Activated CD4-positive, alpha-beta memory T cell treated with anti-CD3 and anti-CD28 coated beads for 36 hours (primary cell): ENCODE measurements at regions not wholly inside any gene's neighbourhood (a gene's known extent, or its start where the extent isn't known, plus 50 kb on each side); places are given as distances from the start of the nearest gene placed in this dataset.

ENCODE experiments used
- CTCF ChIA-PET: fragments of 350-600 bp; sonication (Branson Sonifier 250); formaldehyde crosslinking; loops from one replicate; lab custom pipeline; 2021; ENCODE audit warnings: antibody characterized with exemption, inconsistent platforms; lab: Charles Lee
- POLR2A ChIA-PET: fragments of 350-600 bp; sonication (Branson Sonifier 250); formaldehyde crosslinking; loops from one replicate; lab custom pipeline; 2021; ENCODE audit warnings: antibody characterized with exemption; lab: Charles Lee
- DNase-seq: peaks from one replicate; pipeline ENCODE4 v3.0.0-alpha.2; 2020
- H3K27ac Mint-ChIP-seq: one replicate; pipeline ENCODE4 v1.8.0; 2021; ENCODE audit warnings: mixed read lengths
- H3K27me3 Mint-ChIP-seq: one replicate; pipeline ENCODE4 v1.8.0; 2021; ENCODE audit warnings: mixed read lengths
- H3K36me3 Mint-ChIP-seq: one replicate; pipeline ENCODE4 v1.8.0; 2021; ENCODE audit warnings: mixed read lengths
- H3K4me1 Mint-ChIP-seq: one replicate; pipeline ENCODE4 v1.8.0; 2021; ENCODE audit warnings: low read depth, mixed read lengths
- H3K4me3 Mint-ChIP-seq: one replicate; pipeline ENCODE4 v1.8.0; 2021; ENCODE audit warnings: mild to moderate bottlenecking, mixed read lengths
- H3K9me3 Mint-ChIP-seq: one replicate; pipeline ENCODE4 v1.8.0; 2021; ENCODE audit warnings: mixed read lengths
- intact Hi-C: fragments of 100-400 bp; cut with micrococcal nuclease; formaldehyde crosslinking; loops from one replicate; pipeline ENCODE4 v1.15.1; 2023

DNA sequence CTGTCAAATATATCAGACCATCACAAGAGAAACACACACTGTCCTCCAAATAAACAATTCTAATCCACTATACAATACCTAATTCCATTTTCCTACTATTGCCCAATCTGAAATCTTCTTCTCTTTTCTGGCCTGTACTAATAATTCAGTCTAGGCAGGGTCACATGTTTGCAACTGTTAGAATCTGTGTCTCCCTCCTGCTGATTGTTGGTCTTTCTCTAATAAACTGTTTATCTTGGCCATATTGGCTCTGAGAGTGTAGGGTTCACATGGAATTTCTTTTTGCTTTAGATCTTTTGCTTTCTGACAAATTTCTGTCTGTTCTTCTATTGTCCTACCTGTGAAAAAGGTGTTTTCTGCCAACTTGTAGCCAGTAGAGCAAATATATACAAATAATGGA is 319.9 kb upstream of the ADAMTS5 start:
- no peak overlapping the region for H3K4me3 Mint-ChIP-seq
- peaks cover 19% of the 10 kb centered on the region for H3K9me3 Mint-ChIP-seq
- no peaks in the 10 kb centered on the region for H3K36me3 Mint-ChIP-seq
- H3K27ac Mint-ChIP-seq, result no peak overlapping the region
- ChIA-PET POLR2A (no interaction called here), CTCF (no interaction called here)
- H3K4me1 Mint-ChIP-seq, result no peaks in the 10 kb centered on the region
- H3K27me3 Mint-ChIP-seq, result no peaks in the 10 kb centered on the region
- no peak for DNase-seq
- intact Hi-C loops, result no loop called here

DNA sequence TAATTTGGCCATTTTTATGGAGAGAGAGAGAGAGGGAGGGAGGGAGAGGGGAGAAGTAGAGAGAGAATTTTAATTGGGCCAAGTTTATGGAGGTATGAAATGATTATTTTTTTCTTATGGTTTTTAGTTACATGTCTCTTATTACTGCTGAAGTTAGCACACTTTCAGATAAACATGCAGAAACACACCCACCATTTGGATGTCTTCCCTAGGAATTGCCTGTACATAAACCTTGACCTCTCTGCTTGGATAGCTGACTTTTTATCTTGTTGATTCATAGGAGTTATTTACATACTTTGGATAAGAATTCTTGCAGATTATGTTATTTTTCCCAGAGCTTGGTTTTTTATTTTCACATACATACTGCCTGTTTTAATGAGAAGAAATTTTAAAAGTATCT is 310.2 kb upstream of the ADAMTS5 start:
- Mint-ChIP-seq H3K27me3 (no peaks in the 10 kb centered on the region), H3K36me3 (no peaks in the 10 kb centered on the region), H3K27ac (no peak overlapping the region), H3K4me1 (no peaks in the 10 kb centered on the region), H3K9me3 (peaks cover 2% of the 10 kb centered on the region), H3K4me3 (no peak overlapping the region)
- intact Hi-C loops, result no loop called here
- ChIA-PET CTCF (no interaction called here), POLR2A (no interaction called here)
- no peak for DNase-seq

DNA sequence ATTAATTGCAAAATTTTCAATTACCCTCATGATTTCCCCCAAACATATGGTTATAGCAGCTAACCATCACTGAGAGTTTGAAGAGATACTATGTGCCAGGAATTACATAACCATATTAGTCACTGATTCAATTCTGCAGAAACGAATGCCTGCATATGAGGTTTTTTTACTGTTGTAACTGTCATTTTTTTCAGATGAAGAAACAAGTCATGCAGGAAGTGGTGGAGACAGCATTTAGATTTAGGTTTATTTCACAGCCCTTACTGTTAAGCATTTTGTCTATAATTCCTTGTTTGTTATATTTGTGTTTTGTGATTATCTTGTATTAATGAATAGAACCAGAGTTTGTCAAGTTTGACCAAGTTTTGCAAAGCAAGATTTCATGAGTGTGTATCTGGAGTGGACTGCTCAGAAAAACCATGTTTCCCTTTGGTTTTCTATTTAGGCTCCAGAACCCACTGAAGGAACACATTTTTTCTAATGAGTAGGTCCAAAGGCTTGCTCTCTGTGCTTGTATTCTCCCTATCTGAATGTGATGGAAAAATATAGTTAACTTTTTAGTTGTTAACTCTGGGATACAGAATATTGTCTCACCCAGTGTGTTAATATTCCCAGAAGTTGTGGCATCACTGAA is 308.5 kb upstream of the ADAMTS5 start:
- H3K4me3 Mint-ChIP-seq, result no peak overlapping the region
- no peak overlapping the region for H3K27ac Mint-ChIP-seq
- no peak for DNase-seq
- H3K36me3 Mint-ChIP-seq, result no peaks in the 10 kb centered on the region
- no peaks in the 10 kb centered on the region for H3K27me3 Mint-ChIP-seq
- H3K9me3 Mint-ChIP-seq, result no peaks in the 10 kb centered on the region
- no peaks in the 10 kb centered on the region for H3K4me1 Mint-ChIP-seq
- ChIA-PET POLR2A (no interaction called here), CTCF (no interaction called here)
- intact Hi-C loops, result no loop called here

DNA sequence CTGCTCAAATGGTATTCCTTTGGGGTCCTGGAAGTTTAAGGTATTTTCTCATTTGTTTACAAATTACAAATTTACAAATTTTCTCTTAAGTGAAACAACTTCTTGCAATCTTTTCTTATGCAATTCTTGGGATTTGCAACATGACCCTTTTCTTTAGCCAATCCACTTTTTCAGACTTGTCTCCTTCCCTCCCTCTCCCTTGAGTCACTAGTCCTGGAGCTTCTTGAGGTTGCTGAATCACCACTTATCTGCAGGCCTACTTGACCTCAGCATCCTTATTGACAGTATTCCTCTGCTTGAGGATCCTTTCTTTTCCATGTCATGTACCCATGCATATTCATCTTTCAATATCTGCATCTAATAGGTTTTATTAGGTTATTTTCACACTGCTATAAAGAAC is 302.8 kb upstream of the ADAMTS5 start:
- ChIA-PET CTCF (no interaction called here), POLR2A (no interaction called here)
- DNase-seq, result no peak
- H3K4me3 Mint-ChIP-seq, result no peak overlapping the region
- H3K9me3 Mint-ChIP-seq, result no peaks in the 10 kb centered on the region
- H3K4me1 Mint-ChIP-seq, result no peaks in the 10 kb centered on the region
- H3K27me3 Mint-ChIP-seq, result no peaks in the 10 kb centered on the region
- intact Hi-C loops, result no loop called here
- H3K36me3 Mint-ChIP-seq, result no peaks in the 10 kb centered on the region
- no peak overlapping the region for H3K27ac Mint-ChIP-seq

DNA sequence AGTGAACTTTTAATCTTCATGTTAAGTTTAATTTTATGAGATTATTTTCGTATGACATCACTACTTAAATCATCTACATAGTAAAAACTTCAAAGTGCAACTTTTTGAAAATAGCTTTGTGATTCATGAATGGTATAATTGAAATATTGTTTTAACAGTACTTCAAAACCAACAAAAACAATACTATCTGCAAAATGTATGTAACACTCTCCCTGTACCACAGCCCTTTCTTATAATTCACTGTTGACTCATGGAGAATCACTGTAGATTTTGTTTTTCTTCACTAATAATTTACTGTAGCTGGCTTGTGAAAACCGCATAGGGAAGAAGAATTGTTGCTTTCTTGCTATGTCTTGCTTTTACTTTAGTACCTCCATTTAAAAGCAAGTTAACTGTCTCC is 301.4 kb upstream of the ADAMTS5 start:
- Mint-ChIP-seq H3K36me3 (no peaks in the 10 kb centered on the region), H3K27me3 (no peaks in the 10 kb centered on the region), H3K4me1 (no peaks in the 10 kb centered on the region), H3K4me3 (no peak overlapping the region), H3K27ac (no peak overlapping the region), H3K9me3 (peaks cover 2% of the 10 kb centered on the region)
- CTCF ChIA-PET, result no interaction called here
- DNase-seq, result no peak
- POLR2A ChIA-PET, result no interaction called here
- intact Hi-C loops, result no loop called here

DNA sequence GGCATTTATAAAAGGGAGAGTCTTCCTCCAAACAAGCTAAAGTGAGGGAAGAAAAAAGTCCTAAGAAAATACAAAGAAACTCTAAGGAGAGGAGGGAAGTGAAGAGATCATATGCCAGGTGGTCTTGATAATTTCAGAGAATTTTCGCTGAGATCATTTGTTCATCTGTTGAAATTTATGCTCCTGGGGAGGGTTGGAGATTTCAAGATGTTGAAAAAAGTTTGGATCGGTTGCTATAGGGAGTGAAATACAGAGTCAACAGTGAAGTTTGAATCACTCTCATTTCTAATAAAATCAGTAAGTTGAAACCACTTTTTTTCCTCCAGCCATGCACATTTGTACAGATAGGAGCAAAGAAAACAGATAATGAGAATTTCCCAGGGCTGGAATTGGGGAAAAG is 299.1 kb upstream of the ADAMTS5 start:
- no peak for DNase-seq
- Mint-ChIP-seq H3K27me3 (no peaks in the 10 kb centered on the region), H3K9me3 (peaks cover 3% of the 10 kb centered on the region), H3K4me1 (no peaks in the 10 kb centered on the region), H3K27ac (no peak overlapping the region), H3K4me3 (no peak overlapping the region), H3K36me3 (no peaks in the 10 kb centered on the region)
- POLR2A ChIA-PET, result no interaction called here
- intact Hi-C loops, result no loop called here
- CTCF ChIA-PET, result no interaction called here

DNA sequence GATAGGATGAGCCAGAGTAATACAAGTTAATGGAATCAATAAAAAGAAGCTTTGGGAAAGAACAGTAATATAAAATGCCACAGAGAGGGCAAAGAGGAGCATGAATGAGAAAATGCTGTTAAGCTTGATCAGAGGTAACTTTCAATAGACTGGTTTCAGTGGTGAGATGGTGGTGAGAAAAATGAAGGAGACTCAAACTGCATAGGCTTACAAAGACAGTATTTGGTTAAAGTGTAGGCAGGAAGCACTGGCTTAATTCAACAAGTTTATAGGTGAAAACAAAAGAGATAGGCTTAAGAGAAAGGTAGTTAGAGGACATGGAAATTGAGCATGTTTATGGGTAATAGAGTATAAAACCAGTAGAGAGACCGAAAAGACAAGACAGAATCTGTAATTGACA is 298.6 kb upstream of the ADAMTS5 start:
- no peak for DNase-seq
- Mint-ChIP-seq H3K4me3 (no peak overlapping the region), H3K4me1 (no peaks in the 10 kb centered on the region), H3K27me3 (no peaks in the 10 kb centered on the region), H3K36me3 (no peaks in the 10 kb centered on the region), H3K9me3 (peaks cover 3% of the 10 kb centered on the region), H3K27ac (no peak overlapping the region)
- ChIA-PET POLR2A (no interaction called here), CTCF (no interaction called here)
- intact Hi-C loops, result no loop called here

- no peak overlapping the region for H3K27ac Mint-ChIP-seq
- DNase-seq, result no peak
- H3K4me3 Mint-ChIP-seq, result no peak overlapping the region
- no peaks in the 10 kb centered on the region for H3K36me3 Mint-ChIP-seq
- H3K9me3 Mint-ChIP-seq, result peaks cover 3% of the 10 kb centered on the region
- H3K27me3 Mint-ChIP-seq, result no peaks in the 10 kb centered on the region
- POLR2A ChIA-PET, result no interaction called here
- no peaks in the 10 kb centered on the region for H3K4me1 Mint-ChIP-seq
- intact Hi-C loops, result loop anchor here (1.0 kb wide), 1 partner anchor 23 kb away; no protein-coding TSS in a partner anchor
- CTCF ChIA-PET, result no interaction called here
These were observed 294.8 kb upstream of the ADAMTS5 start for GRCh38 chr21:27261676-27262075.

- ChIA-PET POLR2A (no interaction called here), CTCF (no interaction called here)
- Mint-ChIP-seq H3K27me3 (no peaks in the 10 kb centered on the region), H3K36me3 (no peaks in the 10 kb centered on the region), H3K27ac (no peak overlapping the region), H3K4me3 (no peak overlapping the region), H3K9me3 (peaks cover 3% of the 10 kb centered on the region), H3K4me1 (no peaks in the 10 kb centered on the region)
- intact Hi-C loops, result no loop called here
- DNase-seq, result no peak
These were observed 293.8 kb upstream of the ADAMTS5 start for GRCh38 chr21:27260728-27261127.

DNA sequence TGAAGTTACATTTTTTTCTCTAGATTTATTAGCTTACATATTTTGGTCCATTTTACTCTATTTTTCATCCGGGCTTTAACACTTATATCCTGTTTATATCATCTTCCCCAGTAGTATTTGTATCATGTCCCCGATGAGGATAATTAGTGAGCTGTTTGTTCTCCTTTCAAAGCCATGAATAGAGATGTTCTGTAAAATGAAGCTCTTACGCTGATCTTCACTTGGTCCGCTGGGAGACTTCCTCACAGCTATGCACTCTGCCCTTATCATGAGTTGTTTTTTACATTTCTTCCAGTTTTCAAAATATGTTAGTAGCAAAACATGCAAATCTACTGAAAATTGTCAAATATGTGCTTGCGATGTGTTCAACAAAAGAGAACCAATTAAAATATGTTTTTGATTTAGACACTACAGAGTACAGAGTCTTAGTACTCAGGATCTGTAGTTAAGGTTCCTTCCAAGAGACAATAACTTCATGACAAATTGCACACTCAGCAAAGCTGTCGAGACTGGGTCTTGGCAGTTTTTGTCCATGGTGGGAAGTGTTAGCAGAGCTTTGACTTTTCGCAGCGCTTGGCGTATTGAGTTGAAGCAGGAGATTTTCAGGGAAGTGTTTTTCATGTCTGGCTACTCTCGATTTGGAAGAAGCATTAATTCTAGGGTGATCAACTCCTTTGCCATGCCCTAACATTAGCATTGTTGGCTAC is 292.0 kb upstream of the ADAMTS5 start:
- no peak overlapping the region for H3K27ac Mint-ChIP-seq
- CTCF ChIA-PET, result no interaction called here

GRCh38 chr21:27257908-27258556 is 291.1 kb upstream of the ADAMTS5 start:
- POLR2A ChIA-PET, result no interaction called here
- no peaks in the 10 kb centered on the region for H3K36me3 Mint-ChIP-seq
- no peak overlapping the region for H3K4me3 Mint-ChIP-seq
- CTCF ChIA-PET, result no interaction called here
- no peaks in the 10 kb centered on the region for H3K9me3 Mint-ChIP-seq
- intact Hi-C loops, result no loop called here
- DNase-seq, result no peak
- no peak overlapping the region for H3K27ac Mint-ChIP-seq
- no peaks in the 10 kb centered on the region for H3K27me3 Mint-ChIP-seq
- H3K4me1 Mint-ChIP-seq, result no peaks in the 10 kb centered on the region

More for the DNA sequence above, 292.0 kb upstream of the ADAMTS5 start:
- Mint-ChIP-seq H3K27me3 (no peaks in the 10 kb centered on the region), H3K36me3 (no peaks in the 10 kb centered on the region), H3K4me1 (no peaks in the 10 kb centered on the region), H3K4me3 (no peak overlapping the region), H3K9me3 (peaks cover 3% of the 10 kb centered on the region)
- POLR2A ChIA-PET, result no interaction called here
- no peak for DNase-seq
- intact Hi-C loops, result no loop called here

DNA sequence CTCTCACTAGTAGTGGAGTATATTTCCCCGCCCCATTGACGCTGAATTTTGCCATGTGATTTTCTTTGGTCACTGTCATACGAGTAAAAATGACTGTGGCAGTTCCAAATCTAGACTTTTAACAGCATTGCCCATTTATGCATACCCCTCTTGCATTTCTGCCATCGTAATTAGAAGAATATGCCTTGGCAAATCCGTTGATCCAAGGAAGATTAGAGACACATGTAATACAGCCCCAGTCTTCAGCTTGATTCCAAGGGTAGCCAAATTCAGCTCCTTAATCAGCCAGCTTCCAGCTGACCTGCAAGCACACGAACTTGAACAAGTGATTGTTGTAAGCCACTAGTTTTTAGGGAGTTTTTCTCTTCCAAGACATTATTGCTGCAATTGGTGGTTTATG is 290.3 kb upstream of the ADAMTS5 start:
- ChIA-PET POLR2A (no interaction called here), CTCF (no interaction called here)
- Mint-ChIP-seq H3K4me1 (no peaks in the 10 kb centered on the region), H3K27me3 (no peaks in the 10 kb centered on the region), H3K27ac (no peak overlapping the region), H3K9me3 (no peaks in the 10 kb centered on the region), H3K36me3 (no peaks in the 10 kb centered on the region), H3K4me3 (no peak overlapping the region)
- intact Hi-C loops, result no loop called here
- DNase-seq, result no peak

GRCh38 chr21:27251752-27252151 is 284.9 kb upstream of the ADAMTS5 start:
- ChIA-PET CTCF (no interaction called here), POLR2A (no interaction called here)
- no peak overlapping the region for H3K27ac Mint-ChIP-seq
- no peaks in the 10 kb centered on the region for H3K27me3 Mint-ChIP-seq
- no peaks in the 10 kb centered on the region for H3K36me3 Mint-ChIP-seq
- peaks cover 9% of the 10 kb centered on the region for H3K9me3 Mint-ChIP-seq
- intact Hi-C loops, result no loop called here
- DNase-seq, result no peak
- no peaks in the 10 kb centered on the region for H3K4me1 Mint-ChIP-seq
- H3K4me3 Mint-ChIP-seq, result no peak overlapping the region
